GM12891 (cell line): ENCODE measurements at regions not wholly inside any gene's neighbourhood (a gene's known extent, or its start where the extent isn't known, plus 50 kb on each side); places are given as distances from the start of the nearest gene placed in this dataset.

Experiments
- PAX5 ChIP-seq: IDR thresholded peaks from 2 replicates; pipeline ENCODE4 v1.6.1; 2011; ENCODE audit warnings: low read length, moderate library complexity, mild to moderate bottlenecking; ENCODE audit not compliant: insufficient read depth, severe bottlenecking
- POLR2A ChIP-seq: IDR thresholded peaks from 2 replicates; pipeline ENCODE4 v1.6.1; 2011; ENCODE audit warnings: low read depth, low read length, control low read depth
- POLR2AphosphoS5 ChIP-seq: IDR thresholded peaks from 2 replicates; pipeline ENCODE4 v1.6.1; 2011; ENCODE audit warnings: low read depth, low read length, control low read depth
- POU2F2 ChIP-seq: IDR thresholded peaks from 2 replicates; pipeline ENCODE4 v1.6.1; 2011; ENCODE audit warnings: low read depth, mild to moderate bottlenecking, control low read depth, low read length, moderate library complexity
- SPI1 ChIP-seq: IDR thresholded peaks from 2 replicates; pipeline ENCODE4 v1.6.1; 2011; ENCODE audit warnings: low read depth, low read length, control low read depth
- TAF1 ChIP-seq: IDR thresholded peaks from 2 replicates; pipeline ENCODE4 v1.6.1; 2011; ENCODE audit warnings: low read depth, low read length, control low read depth

DNA sequence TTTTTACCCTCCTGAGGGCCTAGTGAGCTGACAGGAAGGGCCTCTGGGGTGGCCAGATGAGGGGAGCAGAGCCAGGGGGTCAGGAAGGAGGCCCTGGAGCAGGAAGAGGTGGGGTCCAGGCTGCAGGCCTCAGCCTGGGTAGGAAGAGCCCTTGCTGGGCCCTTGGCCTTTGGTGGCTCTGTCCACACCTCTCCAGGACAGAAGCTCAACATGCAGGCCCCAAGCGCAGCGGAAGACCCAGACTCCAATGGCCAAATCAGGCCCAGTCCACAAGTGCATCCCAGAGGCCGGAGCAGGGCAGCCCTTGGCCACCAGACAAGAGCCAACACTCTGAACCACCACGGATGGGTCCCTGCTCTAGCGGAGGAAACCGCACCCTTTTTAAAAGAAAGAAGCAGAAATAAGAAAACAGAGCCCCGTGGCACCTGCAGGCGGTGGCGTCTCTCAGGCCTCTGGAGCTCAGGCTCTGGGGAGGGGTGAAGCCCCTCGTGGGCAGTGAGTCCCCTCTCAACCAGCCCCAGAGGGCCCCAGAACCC, 52.8 kb downstream of the FOXL3 start:
- TF ChIP-seq TAF1 (no peak), SPI1 (no peak), POLR2AphosphoS5 (no peak), POLR2A (no peak), PAX5 (no peak), POU2F2 (no peak)
